NCI-H1930 (cell line): ENCODE measurements at regions not wholly inside any gene's neighbourhood (a gene's known extent, or its start where the extent isn't known, plus 50 kb on each side); places are given as distances from the start of the nearest gene placed in this dataset.

Experiments
- DNase-seq, 2 experiments: peaks; one replicate each; lab custom pipeline; 2025; lab: John Stamatoyannopoulos, UW

- DNase-seq = no peak
Observed at GRCh38 chr11:13104619-13105236, 95.6 kb downstream of the RASSF10 start.

DNA sequence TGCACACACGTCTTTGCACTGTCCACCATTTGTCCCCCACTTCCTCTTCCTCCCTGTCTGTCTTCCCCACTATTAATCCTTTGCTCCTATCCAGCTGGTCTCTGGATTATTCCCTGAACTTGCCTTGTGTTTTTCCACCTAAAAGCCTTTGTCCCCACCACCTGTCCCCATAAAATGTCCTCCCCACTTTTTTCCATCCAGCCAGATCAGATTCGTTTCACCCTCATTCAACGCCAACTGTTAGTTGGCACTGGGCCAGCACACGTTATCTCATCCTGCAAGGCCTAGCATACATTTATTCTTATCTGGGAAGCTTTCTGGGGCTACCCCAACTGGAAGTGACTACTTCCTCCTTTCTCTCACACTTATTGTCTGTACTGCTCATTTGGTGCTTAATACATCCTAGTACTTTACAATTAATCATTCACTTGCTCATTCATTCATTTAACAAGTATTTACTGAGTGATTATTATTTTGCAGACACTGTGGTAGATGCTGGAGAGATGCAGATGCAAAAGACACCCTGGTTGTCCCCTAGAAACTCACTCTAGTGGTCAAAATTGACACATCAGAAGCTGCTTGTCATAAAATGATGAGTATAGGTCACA is 96.2 kb downstream of the RASSF10 start:
- no peak for DNase-seq

- DNase-seq = no peak
Observed at GRCh38 chr11:13107544-13108044, 98.5 kb downstream of the RASSF10 start.

GRCh38 chr11:13108416-13108815 is 99.3 kb downstream of the RASSF10 start:
- no peak for DNase-seq

DNA sequence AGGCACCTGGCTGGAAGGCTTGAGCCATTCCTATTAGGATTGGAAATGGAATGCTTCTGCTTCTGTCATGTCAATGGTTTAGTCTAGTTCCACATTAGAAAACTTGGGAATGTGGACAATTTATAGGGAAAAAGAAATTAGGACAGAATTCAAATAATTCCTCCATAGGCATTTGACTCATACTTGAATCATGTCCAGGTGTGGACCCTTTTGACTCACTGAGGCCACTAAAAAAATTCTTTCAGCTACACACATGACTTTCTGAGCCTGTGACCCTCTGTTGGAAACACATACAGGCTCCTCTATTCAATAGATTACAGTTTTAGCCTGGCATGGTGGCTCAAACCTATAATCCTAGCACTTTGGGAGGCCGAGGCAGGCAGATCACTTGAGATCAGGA is 100.5 kb downstream of the RASSF10 start:
- no peak for DNase-seq

DNA sequence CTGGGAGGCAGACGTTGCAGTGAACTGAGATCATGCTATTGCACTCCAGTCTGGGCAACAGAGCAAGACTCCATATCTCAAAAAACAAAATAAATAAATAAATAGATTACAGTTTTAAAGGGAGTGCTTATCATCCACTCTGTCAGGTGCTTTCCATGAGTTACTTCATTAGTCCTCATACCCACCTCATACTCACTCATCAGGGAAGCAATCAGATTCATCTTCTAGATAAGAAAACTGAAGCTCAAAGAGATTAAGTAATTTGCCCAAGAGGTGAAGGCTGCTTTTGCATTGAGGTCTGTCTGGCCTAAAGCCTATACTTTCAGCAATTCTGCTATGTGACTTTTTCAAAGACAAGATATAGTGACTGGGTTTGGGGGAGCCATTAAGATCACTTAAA is 101.0 kb downstream of the RASSF10 start:
- no peak for DNase-seq

GRCh38 chr11:13110929-13111812 is 102.1 kb downstream of the RASSF10 start:
- no peak for DNase-seq

GRCh38 chr11:13111813-13112130 is 102.7 kb downstream of the RASSF10 start:
- DNase-seq = no peak

DNA sequence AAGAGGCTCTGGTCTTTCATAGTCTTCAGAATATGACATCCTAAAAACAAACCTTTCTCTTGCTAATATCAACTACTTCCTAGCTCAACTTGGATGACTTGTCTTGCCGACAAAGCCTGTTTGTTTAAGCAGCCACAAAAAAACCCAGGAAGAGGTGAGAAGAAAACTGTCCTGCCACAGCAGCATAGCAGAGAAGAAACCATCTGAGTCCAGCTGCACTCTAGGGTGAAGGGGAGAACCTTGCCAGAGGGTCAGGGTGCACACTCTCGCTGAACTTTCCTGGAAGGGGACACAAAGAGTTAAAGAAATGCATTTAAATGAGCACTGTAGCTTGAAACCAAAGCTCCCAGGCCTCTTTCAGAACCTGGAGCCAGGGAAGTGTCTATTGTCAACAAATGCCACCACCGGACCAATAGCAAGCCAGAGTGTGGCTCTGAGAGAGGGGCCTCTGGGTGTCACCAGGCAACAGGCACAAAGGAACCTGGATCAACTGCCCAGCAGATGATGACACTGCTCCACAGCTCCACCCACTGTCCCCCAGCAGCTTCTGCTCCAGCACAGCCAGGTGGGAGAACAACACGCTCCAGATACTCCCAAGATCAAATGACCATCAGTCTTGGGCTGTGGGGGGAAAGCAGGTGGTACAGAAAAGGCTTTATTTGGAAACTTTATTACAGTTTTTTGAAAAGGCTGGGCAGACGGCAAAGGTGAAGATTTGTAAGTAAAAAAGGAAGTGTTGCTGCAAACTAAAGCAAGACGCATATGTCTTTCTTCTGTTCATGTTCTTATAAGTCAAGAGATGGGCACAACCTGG is 105.7 kb downstream of the RASSF10 start:
- peak; percentile 73 to 77 for DNase-seq

DNA sequence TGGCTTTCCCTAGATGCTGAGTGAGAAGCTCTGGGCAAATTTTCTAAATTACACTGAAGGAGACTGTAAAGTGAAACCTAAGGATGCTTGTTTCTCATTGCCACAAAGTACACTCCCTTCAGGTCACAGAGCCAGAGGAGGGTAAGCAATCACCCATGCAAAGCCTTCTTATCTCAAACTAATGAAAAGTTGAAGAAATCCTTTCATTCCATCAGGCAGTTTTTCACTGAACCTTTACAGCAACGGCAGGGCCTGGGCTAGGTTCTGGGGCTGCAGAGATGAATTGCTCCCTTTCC is 106.2 kb downstream of the RASSF10 start:
- DNase-seq = no peak

GRCh38 chr11:13116491-13116890 is 107.4 kb downstream of the RASSF10 start:
- DNase-seq = no peak

GRCh38 chr11:13117344-13117743 is 108.2 kb downstream of the RASSF10 start:
- no peak for DNase-seq

DNA sequence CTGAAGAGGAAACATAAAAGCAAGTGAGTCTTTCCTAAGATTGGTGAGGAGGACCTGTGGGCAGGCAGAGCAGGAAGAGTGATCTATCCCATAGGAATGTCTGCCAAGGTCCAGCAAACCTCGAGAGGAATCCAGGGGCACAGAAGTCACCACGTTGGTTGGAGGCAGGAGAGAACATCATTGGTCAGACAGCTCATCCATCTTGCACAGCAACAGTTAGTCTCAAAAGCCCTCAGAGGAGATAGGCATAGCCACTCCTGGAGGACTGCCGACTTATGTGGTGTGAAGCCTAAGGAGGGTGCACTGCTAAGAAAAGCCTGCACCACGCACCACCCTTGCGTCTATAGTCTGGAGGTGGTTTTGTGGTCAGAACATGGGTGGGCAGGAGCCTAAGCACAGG is 109.1 kb downstream of the RASSF10 start:
- DNase-seq = no peak

GRCh38 chr11:13118650-13119049 is 109.5 kb downstream of the RASSF10 start:
- no peak for DNase-seq

- DNase-seq = no peak
Observed at GRCh38 chr11:13119361-13119760, 110.2 kb downstream of the RASSF10 start.

DNA sequence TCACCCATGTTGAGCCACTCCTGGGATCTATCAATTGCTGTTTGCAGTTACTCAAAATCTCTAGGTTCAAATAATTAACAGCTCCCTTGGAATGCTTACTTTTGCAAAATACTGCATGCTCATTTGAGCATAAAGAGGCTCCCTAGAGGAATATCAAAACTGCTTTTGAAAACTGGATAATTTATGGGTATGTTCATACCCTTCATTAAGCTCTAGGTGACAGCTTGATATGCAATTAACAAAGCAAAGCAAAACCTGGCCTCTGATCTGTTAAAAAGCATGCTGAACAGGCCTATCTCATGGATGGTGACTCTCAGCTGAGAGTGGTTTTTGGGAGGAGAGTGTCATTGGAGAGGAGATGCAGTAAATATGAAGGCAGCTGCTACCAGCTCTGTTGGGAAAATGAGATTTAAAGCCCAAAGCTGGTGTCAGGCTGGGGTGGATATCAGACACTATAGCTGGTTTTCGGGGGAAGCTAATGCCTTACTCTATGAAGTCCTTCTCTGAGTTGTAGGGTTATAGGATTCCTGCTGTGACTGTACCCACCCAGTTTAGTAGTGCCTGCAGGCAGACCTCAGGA is 110.9 kb downstream of the RASSF10 start:
- no peak for DNase-seq

GRCh38 chr11:13120691-13121090 is 111.6 kb downstream of the RASSF10 start:
- DNase-seq = no peak

GRCh38 chr11:13126430-13126829 is 117.3 kb downstream of the RASSF10 start:
- no peak for DNase-seq

DNA sequence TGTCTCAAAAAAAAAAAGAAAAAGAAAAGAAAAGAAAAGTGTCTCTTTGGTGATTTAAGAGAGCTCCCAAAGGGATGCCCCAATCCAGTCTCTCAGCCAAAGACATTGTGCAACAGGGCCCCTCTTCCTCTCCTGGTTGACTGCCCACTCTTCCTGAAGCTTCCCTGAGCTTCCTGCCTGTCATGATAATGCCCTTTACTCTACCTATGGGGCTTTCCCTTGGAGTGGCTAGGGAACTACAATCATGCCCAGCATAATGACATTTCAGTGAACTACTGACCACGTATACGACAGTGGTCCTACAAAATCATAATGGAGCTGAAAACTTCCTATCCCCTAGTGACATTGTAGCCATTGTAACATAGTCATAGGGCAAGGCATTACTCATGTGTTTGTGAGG is 118.0 kb downstream of the RASSF10 start:
- DNase-seq = no peak

DNA sequence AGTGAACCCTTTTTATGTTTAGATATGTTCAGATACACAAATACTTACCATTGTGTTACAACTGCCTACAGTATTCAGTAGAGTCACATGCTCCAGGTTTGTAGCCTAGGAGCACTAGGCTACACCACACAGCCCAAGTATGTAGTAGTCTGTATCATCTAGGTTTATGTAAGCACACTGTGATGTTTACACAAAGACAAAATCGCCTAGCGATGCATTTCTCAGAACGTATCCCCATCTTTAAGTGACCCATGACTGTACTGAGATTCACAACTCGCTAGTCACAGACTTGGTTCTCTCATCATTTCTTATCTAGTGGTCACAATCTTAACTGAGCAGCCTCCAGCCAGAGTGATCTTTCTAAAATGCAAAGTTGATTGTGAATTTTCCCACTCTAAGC is 119.2 kb downstream of the RASSF10 start:
- no peak for DNase-seq

DNA sequence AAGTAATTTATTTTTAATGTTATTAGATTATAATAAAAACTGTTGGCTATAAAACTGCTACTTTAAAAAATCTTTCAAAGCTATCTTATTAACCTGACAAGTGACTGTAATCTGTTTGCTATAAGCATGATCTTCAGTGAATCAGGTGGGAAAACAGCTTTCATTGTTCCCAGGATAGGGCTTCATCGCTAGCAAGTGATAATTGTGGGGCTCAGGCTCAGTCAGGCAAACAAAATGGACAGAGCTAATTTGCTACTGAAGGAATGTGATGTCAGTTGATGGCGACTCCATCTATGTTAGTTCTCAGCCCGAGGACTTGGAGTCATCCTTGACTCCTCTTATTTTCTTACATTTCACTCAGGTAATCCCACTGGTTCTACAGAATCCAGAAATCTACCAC is 125.0 kb downstream of the RASSF10 start:
- DNase-seq = no peak

DNA sequence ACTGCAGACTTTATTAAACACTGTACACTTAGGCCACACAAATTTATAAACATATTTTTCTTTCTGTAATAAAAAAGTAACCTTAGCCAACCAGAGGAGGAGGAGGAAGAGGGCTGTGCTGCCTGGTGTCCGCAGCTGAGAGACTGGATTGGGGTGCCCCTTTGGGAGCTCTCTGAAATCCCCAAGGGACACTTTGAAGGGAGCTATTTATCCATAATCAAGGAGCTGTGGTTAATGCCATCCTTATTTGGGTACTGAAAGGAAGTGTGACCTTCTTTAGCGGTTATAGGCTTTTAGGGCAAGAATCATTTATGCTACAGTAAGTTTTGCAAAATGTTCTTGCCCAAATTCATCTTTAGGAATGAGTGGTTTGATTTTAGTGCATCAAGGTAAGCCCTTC is 125.8 kb downstream of the RASSF10 start:
- no peak for DNase-seq
